ENCODE measurements at regions not wholly inside any gene's neighbourhood (a gene's known extent, or its start where the extent isn't known, plus 50 kb on each side); places are given as distances from the start of the nearest gene placed in this dataset.
A peak's percentile ranks its signal among the peaks of the same experiment; 100 is the strongest.

DNA sequence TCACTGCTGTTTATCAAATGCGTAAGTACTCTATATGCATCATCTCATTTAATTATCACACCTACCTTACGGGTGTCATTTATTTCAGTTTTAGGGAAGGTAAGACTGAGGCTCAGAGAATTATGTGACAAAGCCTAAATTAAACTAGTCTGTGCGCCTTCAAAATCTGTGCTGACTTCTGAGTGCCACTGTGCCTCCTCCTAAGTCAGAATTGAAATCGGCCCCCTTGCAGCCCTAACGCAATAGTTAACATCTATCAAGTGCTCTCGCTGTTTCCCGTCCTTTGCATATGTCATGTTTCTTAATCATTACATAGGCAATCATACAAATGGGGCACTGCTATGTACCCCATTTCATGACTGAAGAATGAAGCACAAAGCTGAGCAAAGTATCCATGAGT lies 79.0 kb upstream of the PDE10A start:
- H3K4me1 ChIP-seq (ENCODE audit: low read length): no peaks in the 10 kb centered on the region
- H3K79me2 ChIP-seq (ENCODE audit: low read length): no peaks in the 10 kb centered on the region
- no peaks in the 10 kb centered on the region for H3K27me3 ChIP-seq (ENCODE audit: low read length)
- H3K9me2 ChIP-seq (replicated peaks; ENCODE audit: insufficient read depth, low read length): no peaks in the 10 kb centered on the region
- H3K27ac ChIP-seq (ENCODE audit: low read length): no peak overlapping the region
- H3K9me3 ChIP-seq (ENCODE audit: low read length): no peaks in the 10 kb centered on the region
- no peaks in the 10 kb centered on the region for H4K20me1 ChIP-seq (ENCODE audit: insufficient read depth, low read depth, low read length)
- no peak overlapping the region for H3K9ac ChIP-seq (ENCODE audit: low read length)
- H2AFZ ChIP-seq (ENCODE audit: low read length): no peak overlapping the region
- no peaks in the 10 kb centered on the region for H3K36me3 ChIP-seq (ENCODE audit: insufficient read depth, low read length)
- no peak for DNase-seq
- H3K4me2 ChIP-seq (ENCODE audit: low read depth, low read length, poor library complexity, severe bottlenecking): no peak overlapping the region
- H3K4me3 ChIP-seq (ENCODE audit: low read length): no peak overlapping the region

DNA sequence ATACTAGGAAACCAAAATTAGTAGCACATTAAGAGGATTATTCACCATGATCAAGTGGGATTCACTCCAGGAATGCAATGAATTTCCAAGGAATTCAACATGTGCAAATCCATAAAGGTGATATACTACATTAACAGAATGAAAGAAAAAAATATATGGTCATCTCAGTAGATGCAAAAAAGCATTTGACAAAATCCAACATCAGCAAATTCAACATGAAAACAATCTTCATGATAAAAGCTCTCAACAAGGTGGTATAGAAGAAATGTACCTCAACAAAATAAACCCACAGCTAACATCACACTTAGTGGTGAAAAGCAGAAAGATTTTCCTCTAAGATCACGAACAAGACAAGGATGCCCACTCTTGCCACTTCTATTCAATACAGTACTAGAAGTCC lies 74.4 kb upstream of the PDE10A start:
- Histone ChIP-seq H3K79me2 (ENCODE audit: low read length) (no peaks in the 10 kb centered on the region), H4K20me1 (ENCODE audit: insufficient read depth, low read depth, low read length) (no peaks in the 10 kb centered on the region), H3K36me3 (ENCODE audit: insufficient read depth, low read length) (no peaks in the 10 kb centered on the region), H3K9ac (ENCODE audit: low read length) (no peak overlapping the region), H3K27ac (ENCODE audit: low read length) (no peak overlapping the region), H2AFZ (ENCODE audit: low read length) (no peak overlapping the region), H3K4me3 (ENCODE audit: low read length) (no peak overlapping the region), H3K9me2 (replicated peaks; ENCODE audit: insufficient read depth, low read length) (no peaks in the 10 kb centered on the region), H3K4me1 (ENCODE audit: low read length) (no peaks in the 10 kb centered on the region), H3K4me2 (ENCODE audit: low read depth, low read length, poor library complexity, severe bottlenecking) (no peak overlapping the region), H3K9me3 (ENCODE audit: low read length) (no peaks in the 10 kb centered on the region), H3K27me3 (ENCODE audit: low read length) (no peaks in the 10 kb centered on the region)
- no peak for DNase-seq

DNA sequence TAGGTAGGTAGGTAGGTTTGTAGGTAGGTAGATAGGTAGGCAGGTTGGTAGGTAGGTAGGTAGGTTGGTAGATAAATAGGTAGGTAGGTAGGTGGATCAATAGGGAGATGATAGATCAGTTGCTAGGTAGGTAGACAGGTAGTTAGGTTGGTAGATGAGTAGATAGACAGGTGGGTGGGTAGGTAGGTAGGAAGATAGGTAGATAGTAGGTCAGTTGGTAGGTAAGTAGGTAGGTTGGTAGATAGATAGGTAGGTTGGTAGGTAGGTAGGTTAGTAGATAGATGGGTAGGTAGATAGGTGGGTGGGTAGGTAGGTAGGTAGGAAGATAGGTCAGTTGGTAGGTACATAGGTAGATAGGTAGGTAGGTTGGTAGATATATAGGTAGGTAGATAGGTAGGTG lies 72.0 kb upstream of the PDE10A start:
- H3K79me2 ChIP-seq (ENCODE audit: low read length): no peaks in the 10 kb centered on the region
- H3K4me2 ChIP-seq (ENCODE audit: low read depth, low read length, poor library complexity, severe bottlenecking): no peak overlapping the region
- no peak overlapping the region for H3K9ac ChIP-seq (ENCODE audit: low read length)
- H3K27ac ChIP-seq (ENCODE audit: low read length): no peak overlapping the region
- H4K20me1 ChIP-seq (ENCODE audit: insufficient read depth, low read depth, low read length): no peaks in the 10 kb centered on the region
- H3K36me3 ChIP-seq (ENCODE audit: insufficient read depth, low read length): no peaks in the 10 kb centered on the region
- no peak for DNase-seq
- no peak overlapping the region for H3K4me3 ChIP-seq (ENCODE audit: low read length)
- H3K27me3 ChIP-seq (ENCODE audit: low read length): no peaks in the 10 kb centered on the region
- H2AFZ ChIP-seq (ENCODE audit: low read length): no peak overlapping the region
- H3K9me2 ChIP-seq (replicated peaks; ENCODE audit: insufficient read depth, low read length): no peaks in the 10 kb centered on the region
- no peaks in the 10 kb centered on the region for H3K4me1 ChIP-seq (ENCODE audit: low read length)
- H3K9me3 ChIP-seq (ENCODE audit: low read length): no peaks in the 10 kb centered on the region

DNA sequence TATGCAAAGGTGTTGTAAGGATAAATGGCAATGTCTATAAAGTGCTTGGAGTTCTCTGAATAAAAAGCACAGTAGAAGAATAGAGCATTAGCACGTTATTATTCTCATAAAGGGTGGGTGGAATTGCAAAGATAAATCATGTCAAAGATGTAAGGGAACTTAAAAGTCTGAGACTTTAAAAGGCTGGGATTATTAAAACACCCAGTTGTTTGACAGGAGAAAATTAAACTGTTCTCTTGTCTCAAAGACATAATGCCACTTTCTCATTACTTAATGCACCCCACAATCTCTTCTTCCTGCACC lies 70.4 kb upstream of the PDE10A start:
- H3K27me3 ChIP-seq (ENCODE audit: low read length): no peaks in the 10 kb centered on the region
- no peaks in the 10 kb centered on the region for H3K9me2 ChIP-seq (replicated peaks; ENCODE audit: insufficient read depth, low read length)
- H3K4me3 ChIP-seq (ENCODE audit: low read length): no peak overlapping the region
- peaks cover under 1% of the 10 kb centered on the region; the same call in 1 of the 2 replicates for H3K4me1 ChIP-seq (ENCODE audit: low read length)
- H3K4me2 ChIP-seq (ENCODE audit: low read depth, low read length, poor library complexity, severe bottlenecking): no peak overlapping the region
- no peak overlapping the region for H2AFZ ChIP-seq (ENCODE audit: low read length)
- no peaks in the 10 kb centered on the region for H3K36me3 ChIP-seq (ENCODE audit: insufficient read depth, low read length)
- H3K9me3 ChIP-seq (ENCODE audit: low read length): no peaks in the 10 kb centered on the region
- no peaks in the 10 kb centered on the region for H3K79me2 ChIP-seq (ENCODE audit: low read length)
- no peak for DNase-seq
- no peak overlapping the region for H3K27ac ChIP-seq (ENCODE audit: low read length)
- H4K20me1 ChIP-seq (ENCODE audit: insufficient read depth, low read depth, low read length): no peaks in the 10 kb centered on the region
- no peak overlapping the region for H3K9ac ChIP-seq (ENCODE audit: low read length)

DNA sequence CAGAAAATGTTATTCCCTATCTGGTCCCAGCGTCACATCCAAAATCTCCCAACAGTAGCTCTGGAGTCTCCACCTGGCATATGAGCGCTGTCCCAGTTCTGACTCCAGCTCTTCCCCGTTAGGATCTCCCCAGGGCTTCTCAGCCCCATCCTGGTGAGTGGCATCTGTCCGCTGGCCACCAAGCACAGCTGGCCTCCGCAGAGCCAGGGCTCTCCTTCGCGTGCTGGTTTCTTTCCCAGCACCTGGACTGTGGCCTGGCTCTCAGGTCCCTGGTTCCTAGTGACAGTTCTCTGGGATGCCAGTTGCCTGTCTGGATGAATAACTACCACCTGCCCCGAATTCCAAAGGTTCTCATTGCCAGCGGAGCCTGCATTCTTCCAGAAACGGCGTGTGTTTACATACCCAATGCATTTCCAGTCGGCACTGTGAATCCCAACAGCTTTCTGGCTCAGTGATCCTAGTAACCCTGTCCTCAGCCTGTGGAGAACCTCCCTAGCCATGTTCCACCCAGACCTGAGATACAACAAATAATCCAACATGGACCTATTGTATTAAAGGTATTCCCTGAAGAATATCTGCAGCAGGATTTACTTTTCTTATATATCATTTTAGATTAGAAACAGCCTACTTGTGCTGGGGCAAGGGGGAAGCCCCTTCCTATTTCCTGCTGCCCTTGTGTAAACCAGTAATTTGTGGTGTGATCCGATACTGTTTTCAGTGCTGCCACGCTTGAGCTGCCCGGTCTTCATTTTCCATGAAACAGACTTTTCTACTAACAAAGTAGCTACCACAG lies 69.9 kb upstream of the PDE10A start:
- no peak overlapping the region for H2AFZ ChIP-seq (ENCODE audit: low read length)
- H3K27ac ChIP-seq (ENCODE audit: low read length): no peak overlapping the region
- H3K27me3 ChIP-seq (ENCODE audit: low read length): no peaks in the 10 kb centered on the region
- H3K9me2 ChIP-seq (replicated peaks; ENCODE audit: insufficient read depth, low read length): no peaks in the 10 kb centered on the region
- DNase-seq: no peak
- peaks cover 6% of the 10 kb centered on the region for H3K4me1 ChIP-seq (ENCODE audit: low read length)
- no peak overlapping the region for H3K4me3 ChIP-seq (ENCODE audit: low read length)
- no peaks in the 10 kb centered on the region for H3K36me3 ChIP-seq (ENCODE audit: insufficient read depth, low read length)
- H3K4me2 ChIP-seq (ENCODE audit: low read depth, low read length, poor library complexity, severe bottlenecking): no peak overlapping the region
- no peaks in the 10 kb centered on the region for H3K79me2 ChIP-seq (ENCODE audit: low read length)
- no peak overlapping the region for H3K9ac ChIP-seq (ENCODE audit: low read length)
- H4K20me1 ChIP-seq (ENCODE audit: insufficient read depth, low read depth, low read length): no peaks in the 10 kb centered on the region
- H3K9me3 ChIP-seq (ENCODE audit: low read length): no peaks in the 10 kb centered on the region

DNA sequence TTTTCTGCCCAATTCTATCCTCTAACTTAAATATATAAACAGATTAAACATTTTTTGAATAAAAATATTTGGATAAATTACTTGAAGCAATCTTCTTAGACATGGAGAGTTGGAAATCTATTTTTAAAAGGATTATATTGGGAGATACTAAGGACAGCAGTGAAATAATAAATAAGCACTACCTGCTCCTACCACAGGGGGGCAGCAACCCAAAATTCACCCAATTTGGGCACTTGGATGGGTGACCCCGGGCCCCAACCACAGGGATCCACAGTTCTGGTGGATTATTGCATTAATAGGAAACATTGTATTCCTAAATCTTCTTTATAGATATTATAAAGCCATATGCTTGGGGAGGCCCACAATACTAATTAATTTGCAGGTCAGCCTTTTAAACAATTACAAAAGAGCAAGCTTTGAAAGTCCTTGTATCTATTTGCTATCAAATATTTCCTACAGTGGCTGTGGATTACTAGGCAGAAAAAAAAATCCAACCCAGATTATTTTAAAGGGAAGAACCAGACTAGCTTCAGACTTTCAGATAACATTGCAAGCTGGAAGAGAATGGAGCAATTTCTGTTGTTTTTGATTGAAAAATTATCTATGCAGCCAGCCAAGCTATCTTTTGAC lies 66.4 kb upstream of the PDE10A start:
- no peaks in the 10 kb centered on the region for H4K20me1 ChIP-seq (ENCODE audit: insufficient read depth, low read depth, low read length)
- H3K27ac ChIP-seq (ENCODE audit: low read length): no peak overlapping the region
- H3K9ac ChIP-seq (ENCODE audit: low read length): no peak overlapping the region
- no peak overlapping the region for H2AFZ ChIP-seq (ENCODE audit: low read length)
- H3K4me3 ChIP-seq (ENCODE audit: low read length): no peak overlapping the region
- H3K27me3 ChIP-seq (ENCODE audit: low read length): no peaks in the 10 kb centered on the region
- H3K9me2 ChIP-seq (replicated peaks; ENCODE audit: insufficient read depth, low read length): no peaks in the 10 kb centered on the region
- no peaks in the 10 kb centered on the region for H3K79me2 ChIP-seq (ENCODE audit: low read length)
- peak; percentile 70 for DNase-seq
- H3K4me1 ChIP-seq (ENCODE audit: low read length): peaks cover 6% of the 10 kb centered on the region
- H3K4me2 ChIP-seq (ENCODE audit: low read depth, low read length, poor library complexity, severe bottlenecking): no peak overlapping the region
- H3K36me3 ChIP-seq (ENCODE audit: insufficient read depth, low read length): no peaks in the 10 kb centered on the region
- H3K9me3 ChIP-seq (ENCODE audit: low read length): no peaks in the 10 kb centered on the region

DNA sequence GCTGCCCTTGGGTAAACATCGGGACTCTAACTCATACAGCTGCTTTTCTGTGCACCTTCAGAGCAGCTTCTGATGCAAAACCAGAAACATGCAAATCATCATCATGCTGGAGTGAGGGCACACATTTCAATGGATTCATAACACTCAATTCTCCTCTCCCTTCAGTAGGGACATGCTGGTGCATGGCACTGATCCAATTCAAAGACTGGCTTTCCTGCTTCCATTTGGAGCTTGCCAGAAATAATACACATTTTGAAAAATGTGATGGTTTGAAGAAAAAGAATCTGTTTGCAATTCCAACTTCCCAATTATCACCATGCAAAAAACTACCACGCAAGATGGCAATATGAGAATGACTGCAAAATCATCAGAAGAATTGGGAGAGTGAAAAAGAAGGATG lies 65.2 kb upstream of the PDE10A start:
- H3K4me3 ChIP-seq (ENCODE audit: low read length): no peak overlapping the region
- no peaks in the 10 kb centered on the region for H3K9me2 ChIP-seq (replicated peaks; ENCODE audit: insufficient read depth, low read length)
- DNase-seq: no peak
- H3K4me2 ChIP-seq (ENCODE audit: low read depth, low read length, poor library complexity, severe bottlenecking): no peak overlapping the region
- H3K9me3 ChIP-seq (ENCODE audit: low read length): no peaks in the 10 kb centered on the region
- H3K27ac ChIP-seq (ENCODE audit: low read length): no peak overlapping the region
- no peaks in the 10 kb centered on the region for H3K36me3 ChIP-seq (ENCODE audit: insufficient read depth, low read length)
- no peaks in the 10 kb centered on the region for H3K27me3 ChIP-seq (ENCODE audit: low read length)
- H4K20me1 ChIP-seq (ENCODE audit: insufficient read depth, low read depth, low read length): no peaks in the 10 kb centered on the region
- no peak overlapping the region for H3K9ac ChIP-seq (ENCODE audit: low read length)
- no peaks in the 10 kb centered on the region for H3K79me2 ChIP-seq (ENCODE audit: low read length)
- H3K4me1 ChIP-seq (ENCODE audit: low read length): peaks cover 6% of the 10 kb centered on the region
- no peak overlapping the region for H2AFZ ChIP-seq (ENCODE audit: low read length)

DNA sequence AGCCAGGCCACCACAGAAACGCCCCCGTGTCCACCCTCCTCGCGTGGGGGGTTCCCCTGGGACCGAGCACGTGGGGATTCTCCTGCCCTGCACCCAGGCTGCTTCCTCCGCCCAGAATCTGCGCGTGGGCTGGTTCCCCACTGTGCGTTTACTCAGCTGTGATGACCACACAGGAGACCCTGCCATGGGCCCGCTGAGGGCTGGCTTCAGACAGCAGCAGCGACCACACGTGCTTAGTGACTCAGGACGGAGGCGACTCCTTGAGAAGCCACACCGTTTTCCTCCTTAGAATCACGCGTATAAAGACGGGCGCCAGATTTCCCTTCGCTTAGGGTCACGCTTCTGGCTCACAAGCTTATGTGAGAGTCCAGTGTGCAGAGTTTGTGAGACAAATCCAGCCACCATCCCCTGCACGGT lies 63.9 kb upstream of the PDE10A start:
- H4K20me1 ChIP-seq (ENCODE audit: insufficient read depth, low read depth, low read length): no peaks in the 10 kb centered on the region
- H2AFZ ChIP-seq (ENCODE audit: low read length): no peak overlapping the region
- no peaks in the 10 kb centered on the region for H3K79me2 ChIP-seq (ENCODE audit: low read length)
- no peak for DNase-seq
- no peaks in the 10 kb centered on the region for H3K9me2 ChIP-seq (replicated peaks; ENCODE audit: insufficient read depth, low read length)
- no peaks in the 10 kb centered on the region for H3K36me3 ChIP-seq (ENCODE audit: insufficient read depth, low read length)
- H3K4me2 ChIP-seq (ENCODE audit: low read depth, low read length, poor library complexity, severe bottlenecking): no peak overlapping the region
- no peak overlapping the region for H3K27ac ChIP-seq (ENCODE audit: low read length)
- H3K27me3 ChIP-seq (ENCODE audit: low read length): no peaks in the 10 kb centered on the region
- no peak overlapping the region for H3K9ac ChIP-seq (ENCODE audit: low read length)
- no peaks in the 10 kb centered on the region for H3K9me3 ChIP-seq (ENCODE audit: low read length)
- peaks cover 6% of the 10 kb centered on the region for H3K4me1 ChIP-seq (ENCODE audit: low read length)
- no peak overlapping the region for H3K4me3 ChIP-seq (ENCODE audit: low read length)
